NT2/D1 (cell line): ENCODE measurements at regions not wholly inside any gene's neighbourhood (a gene's known extent, or its start where the extent isn't known, plus 50 kb on each side); places are given as distances from the start of the nearest gene placed in this dataset.

Source experiments
- YY1 ChIP-seq: IDR thresholded peaks from 2 replicates; pipeline ENCODE4 v1.6.1; 2011; ENCODE audit not compliant: insufficient read length, insufficient read depth
- ZNF274 ChIP-seq: IDR thresholded peaks from 2 replicates; pipeline ENCODE4 v1.6.1; 2011; ENCODE audit warnings: mild to moderate bottlenecking, low read depth, low read length

GRCh38 chr4:19999775-20000414, 251.8 kb upstream of the SLIT2 start:
- TF ChIP-seq YY1 = no peak
- no peak for TF ChIP-seq ZNF274
